ENCODE measurements at regions not wholly inside any gene's neighbourhood (a gene's known extent, or its start where the extent isn't known, plus 50 kb on each side); places are given as distances from the start of the nearest gene placed in this dataset.

GRCh38 chr2:216773072-216773471 lies 77.7 kb upstream of the IGFBP5 start:
- Mint-ChIP-seq H3K27me3 (ENCODE audit: low read depth in 3 of 3) (peaks cover 0 to 4% (median 0%) of the 10 kb centered on the region in 3 donors), H3K27ac (no peak overlapping the region), H3K4me3 (no peak overlapping the region), H3K9me3 (peaks cover 5 to 15% (median 12%) of the 10 kb centered on the region in 7 donors), H3K4me1 (peaks cover 3% of the 10 kb centered on the region), H3K36me3 (no peaks in the 10 kb centered on the region)
- H3K9ac ChIP-seq (ENCODE audit: insufficient read depth, low read length, poor library complexity, severe bottlenecking): no peak overlapping the region
- no peaks in the 10 kb centered on the region for H3K27me3 ChIP-seq (ENCODE audit: control insufficient read depth in 2 of 2, insufficient read depth in 2 of 2, low read length in 2 of 2)
- 13% methylated on average over 8 of the region's 8 CpGs for WGBS (ENCODE audit: insufficient coverage)
- no peak overlapping the region for H3K27ac ChIP-seq (ENCODE audit: low read depth in 1 of 2, low read length in 2 of 2)
- DNase-seq: no peak
- no peaks in the 10 kb centered on the region for H3K36me3 ChIP-seq (replicated peaks in 1 of 2; ENCODE audit: control insufficient read depth in 1 of 2, insufficient read depth in 2 of 2, low read length in 2 of 2)
- no peak for TF ChIP-seq CTCF (IDR thresholded peaks at IDR 0.05)
- H3K79me2 ChIP-seq (ENCODE audit: insufficient read depth, low read length): no peaks in the 10 kb centered on the region
- H4K20me1 ChIP-seq (ENCODE audit: insufficient read depth, low read length): no peaks in the 10 kb centered on the region
- no peaks in the 10 kb centered on the region for H3K4me1 ChIP-seq (ENCODE audit: control insufficient read depth in 1 of 2, insufficient read depth in 2 of 2, low read length in 2 of 2)
- intact Hi-C loops (cut with micrococcal nuclease): no loop called here
- H3K4me3 ChIP-seq (replicated peaks in 1 of 3; ENCODE audit: low read depth in 2 of 3, low read length in 3 of 3): no peak overlapping the region
- H3K9me3 ChIP-seq (replicated peaks in 1 of 2; ENCODE audit: control insufficient read depth in 1 of 2, insufficient read depth in 1 of 2, low read length in 2 of 2): peaks cover 0 to 7% of the 10 kb centered on the region in 2 donors
- H2AFZ ChIP-seq (ENCODE audit: insufficient read depth, low read depth, low read length, poor library complexity, severe bottlenecking): no peak overlapping the region
- H3K4me2 ChIP-seq (replicated peaks; ENCODE audit: extremely low read depth, low read length, poor library complexity, severe bottlenecking): no peak overlapping the region

GRCh38 chr2:216770717-216771116 lies 75.4 kb upstream of the IGFBP5 start:
- no peak overlapping the region for H3K9ac ChIP-seq (ENCODE audit: insufficient read depth, low read length, poor library complexity, severe bottlenecking)
- no peak for DNase-seq
- peaks cover 6% of the 10 kb centered on the region for H3K4me1 Mint-ChIP-seq
- peaks cover 0 to 7% of the 10 kb centered on the region in 2 donors for H3K9me3 ChIP-seq (replicated peaks in 1 of 2; ENCODE audit: control insufficient read depth in 1 of 2, insufficient read depth in 1 of 2, low read length in 2 of 2)
- H3K36me3 ChIP-seq (replicated peaks in 1 of 2; ENCODE audit: control insufficient read depth in 1 of 2, insufficient read depth in 2 of 2, low read length in 2 of 2): no peaks in the 10 kb centered on the region
- intact Hi-C loops (cut with micrococcal nuclease): no loop called here
- H3K4me3 ChIP-seq (replicated peaks in 1 of 3; ENCODE audit: low read depth in 2 of 3, low read length in 3 of 3): no peak overlapping the region
- no peak overlapping the region for H2AFZ ChIP-seq (ENCODE audit: insufficient read depth, low read depth, low read length, poor library complexity, severe bottlenecking)
- H3K36me3 Mint-ChIP-seq: no peaks in the 10 kb centered on the region
- 70% methylated on average over 2 of the region's 2 CpGs for WGBS (ENCODE audit: insufficient coverage)
- H3K4me2 ChIP-seq (replicated peaks; ENCODE audit: extremely low read depth, low read length, poor library complexity, severe bottlenecking): no peak overlapping the region
- no peak overlapping the region for H3K4me3 Mint-ChIP-seq
- peaks cover 0 to 7% (median 2%) of the 10 kb centered on the region in 3 donors for H3K27me3 Mint-ChIP-seq (ENCODE audit: low read depth in 3 of 3)
- TF ChIP-seq CTCF (IDR thresholded peaks at IDR 0.05): no peak
- no peaks in the 10 kb centered on the region for H4K20me1 ChIP-seq (ENCODE audit: insufficient read depth, low read length)
- no peak overlapping the region for H3K27ac ChIP-seq (ENCODE audit: low read depth in 1 of 2, low read length in 2 of 2)
- H3K27me3 ChIP-seq (ENCODE audit: control insufficient read depth in 2 of 2, insufficient read depth in 2 of 2, low read length in 2 of 2): no peaks in the 10 kb centered on the region
- H3K79me2 ChIP-seq (ENCODE audit: insufficient read depth, low read length): no peaks in the 10 kb centered on the region
- peaks cover 5 to 15% (median 12%) of the 10 kb centered on the region in 7 donors for H3K9me3 Mint-ChIP-seq
- peaks cover 0 to 1% of the 10 kb centered on the region in 2 donors for H3K4me1 ChIP-seq (ENCODE audit: control insufficient read depth in 1 of 2, insufficient read depth in 2 of 2, low read length in 2 of 2)
- peak overlapping the region in 1 of 7 donors; percentile 6 for H3K27ac Mint-ChIP-seq

Data from CD14-positive monocyte (primary cell).